CD8-positive, alpha-beta memory T cell (primary cell): ENCODE measurements at regions not wholly inside any gene's neighbourhood (a gene's known extent, or its start where the extent isn't known, plus 50 kb on each side); places are given as distances from the start of the nearest gene placed in this dataset.

Source experiments
- CTCF ChIA-PET: fragments of 350-600 bp; sonication (Branson Sonifier 250); formaldehyde crosslinking; loops from one replicate; lab custom pipeline; 2021; ENCODE audit warnings: antibody characterized with exemption; lab: Charles Lee
- POLR2A ChIA-PET: fragments of 350-600 bp; sonication (Branson Sonifier 250); formaldehyde crosslinking; loops from one replicate; lab custom pipeline; 2021; ENCODE audit warnings: antibody characterized with exemption; lab: Charles Lee
- DNase-seq, 5 donors: peaks; one replicate each; pipeline versions ENCODE4 v3.0.0 to v3.0.0-alpha.2; 2020 to 2022; ENCODE audit warnings: mixed read lengths in 1 of 5
- H3K27ac ChIP-seq: one replicate; pipeline ENCODE4 v1.7.0; 2013; ENCODE audit warnings: low read depth, mild to moderate bottlenecking, low read length, moderate library complexity
- H3K27me3 ChIP-seq: 2 replicates; pipeline ENCODE4 v1.7.0; 2013; ENCODE audit warnings: low read length, mild to moderate bottlenecking; ENCODE audit not compliant: insufficient read depth, poor library complexity, severe bottlenecking
- H3K36me3 ChIP-seq: 2 replicates; pipeline ENCODE4 v1.7.0; 2013; ENCODE audit warnings: mild to moderate bottlenecking, low read length, moderate library complexity; ENCODE audit not compliant: insufficient read depth
- H3K4me1 ChIP-seq: 2 replicates; pipeline ENCODE4 v1.7.0; 2013; ENCODE audit warnings: mild to moderate bottlenecking, low read length, moderate library complexity; ENCODE audit not compliant: insufficient read depth
- H3K4me3 ChIP-seq: 2 replicates; pipeline ENCODE4 v1.7.0; 2013; ENCODE audit warnings: mild to moderate bottlenecking, low read length
- H3K9me3 ChIP-seq: 2 replicates; pipeline ENCODE4 v1.7.0; 2013; ENCODE audit warnings: mild to moderate bottlenecking, low read length
- H3K27ac Mint-ChIP-seq, 8 donors: one replicate each; pipeline ENCODE4 v1.8.0; 2020 to 2021; ENCODE audit warnings: mixed read lengths in 8 of 8, mild to moderate bottlenecking in 6 of 8, inconsistent platforms in 3 of 8, moderate library complexity in 3 of 8
- H3K27me3 Mint-ChIP-seq, 2 donors: one replicate each; pipeline ENCODE4 v1.8.0; 2020 to 2021; ENCODE audit warnings: mixed read lengths in 2 of 2, mild to moderate bottlenecking in 1 of 2, moderate library complexity in 1 of 2
- H3K36me3 Mint-ChIP-seq, 3 donors: one replicate each; pipeline ENCODE4 v1.8.0; 2020 to 2021; ENCODE audit warnings: mixed read lengths in 3 of 3, inconsistent platforms in 1 of 3, mild to moderate bottlenecking in 1 of 3
- H3K4me1 Mint-ChIP-seq, 3 donors: one replicate each; pipeline ENCODE4 v1.8.0; 2020 to 2021; ENCODE audit warnings: mixed read lengths in 3 of 3, inconsistent platforms in 1 of 3, mild to moderate bottlenecking in 1 of 3
- H3K4me3 Mint-ChIP-seq, 7 donors: one replicate each; pipeline ENCODE4 v1.8.0; 2020 to 2021; ENCODE audit warnings: mixed read lengths in 7 of 7, mild to moderate bottlenecking in 6 of 7, moderate library complexity in 4 of 7, inconsistent platforms in 2 of 7
- H3K9me3 Mint-ChIP-seq, 5 donors: one replicate each; pipeline ENCODE4 v1.8.0; 2020 to 2022; ENCODE audit warnings: mixed read lengths in 5 of 5, mild to moderate bottlenecking in 3 of 5, moderate library complexity in 2 of 5, inconsistent platforms in 1 of 5

GRCh38 chr16:51867386-51868065 lies 679.4 kb downstream of the TOX3 start:
- no peaks in the 10 kb centered on the region for H3K4me1 Mint-ChIP-seq

GRCh38 chr16:51864575-51864974 lies 682.4 kb downstream of the TOX3 start:
- Mint-ChIP-seq H3K4me3 (no peak overlapping the region), H3K27me3 (no peaks in the 10 kb centered on the region), H3K36me3 (no peaks in the 10 kb centered on the region), H3K27ac (no peak overlapping the region), H3K4me1 (no peaks in the 10 kb centered on the region), H3K9me3 (peaks cover 0 to 15% (median 3%) of the 10 kb centered on the region in 5 donors)
- Histone ChIP-seq H3K27me3 (no peaks in the 10 kb centered on the region), H3K27ac (no peak overlapping the region), H3K4me1 (no peaks in the 10 kb centered on the region), H3K36me3 (no peaks in the 10 kb centered on the region), H3K4me3 (no peak overlapping the region), H3K9me3 (no peaks in the 10 kb centered on the region)
- no peak for DNase-seq
- ChIA-PET POLR2A (no interaction called here), CTCF (no interaction called here)

More at GRCh38 chr16:51867386-51868065, 679.4 kb downstream of the TOX3 start:
- no peaks in the 10 kb centered on the region for H3K27me3 ChIP-seq
- H3K27ac Mint-ChIP-seq, result no peak overlapping the region
- ChIA-PET CTCF (no interaction called here), POLR2A (no interaction called here)
- H3K36me3 ChIP-seq, result no peaks in the 10 kb centered on the region
- no peaks in the 10 kb centered on the region for H3K27me3 Mint-ChIP-seq
- no peak overlapping the region for H3K4me3 Mint-ChIP-seq
- H3K27ac ChIP-seq, result no peak overlapping the region
- no peaks in the 10 kb centered on the region for H3K36me3 Mint-ChIP-seq
- no peaks in the 10 kb centered on the region for H3K9me3 ChIP-seq
- no peaks in the 10 kb centered on the region for H3K4me1 ChIP-seq
- DNase-seq, result no peak
- peaks cover 0 to 18% (median 6%) of the 10 kb centered on the region in 5 donors for H3K9me3 Mint-ChIP-seq
- no peak overlapping the region for H3K4me3 ChIP-seq

GRCh38 chr16:51854401-51854951 lies 692.5 kb downstream of the TOX3 start:
- H3K4me3 Mint-ChIP-seq, result no peak overlapping the region
- H3K36me3 ChIP-seq, result no peaks in the 10 kb centered on the region
- peaks cover 5 to 15% (median 8%) of the 10 kb centered on the region in 5 donors for H3K9me3 Mint-ChIP-seq
- no peaks in the 10 kb centered on the region for H3K4me1 ChIP-seq
- no peak for DNase-seq
- POLR2A ChIA-PET, result no interaction called here
- no peaks in the 10 kb centered on the region for H3K9me3 ChIP-seq
- no peaks in the 10 kb centered on the region for H3K4me1 Mint-ChIP-seq
- no peaks in the 10 kb centered on the region for H3K27me3 ChIP-seq
- CTCF ChIA-PET, result no interaction called here
- no peak overlapping the region for H3K27ac ChIP-seq
- no peak overlapping the region for H3K4me3 ChIP-seq
- H3K27me3 Mint-ChIP-seq, result no peaks in the 10 kb centered on the region
- H3K27ac Mint-ChIP-seq, result no peak overlapping the region
- no peaks in the 10 kb centered on the region for H3K36me3 Mint-ChIP-seq

- no peak for DNase-seq
- Histone ChIP-seq H3K27me3 (no peaks in the 10 kb centered on the region), H3K9me3 (no peaks in the 10 kb centered on the region), H3K4me3 (no peak overlapping the region), H3K4me1 (no peaks in the 10 kb centered on the region), H3K27ac (no peak overlapping the region), H3K36me3 (no peaks in the 10 kb centered on the region)
- Mint-ChIP-seq H3K4me1 (no peaks in the 10 kb centered on the region), H3K36me3 (no peaks in the 10 kb centered on the region), H3K4me3 (no peak overlapping the region), H3K27ac (no peak overlapping the region), H3K9me3 (peaks cover 4 to 15% (median 9%) of the 10 kb centered on the region in 5 donors), H3K27me3 (no peaks in the 10 kb centered on the region)
- ChIA-PET CTCF (no interaction called here), POLR2A (no interaction called here)
Observed at GRCh38 chr16:51853586-51853985, 693.4 kb downstream of the TOX3 start.

- no peaks in the 10 kb centered on the region for H3K36me3 Mint-ChIP-seq
- ChIA-PET POLR2A (interaction anchor here (0.5 kb wide), 1 partner anchor 1697 kb away, joined by 3 read pairs; no protein-coding TSS in a partner anchor), CTCF (no interaction called here)
- Histone ChIP-seq H3K27me3 (no peaks in the 10 kb centered on the region), H3K36me3 (no peaks in the 10 kb centered on the region), H3K27ac (no peak overlapping the region), H3K4me3 (no peak overlapping the region), H3K9me3 (no peaks in the 10 kb centered on the region), H3K4me1 (no peaks in the 10 kb centered on the region)
- H3K4me1 Mint-ChIP-seq, result no peaks in the 10 kb centered on the region
- no peak for DNase-seq
- H3K9me3 Mint-ChIP-seq, result peaks cover 4 to 15% (median 9%) of the 10 kb centered on the region in 5 donors
- H3K27me3 Mint-ChIP-seq, result no peaks in the 10 kb centered on the region
- no peak overlapping the region for H3K27ac Mint-ChIP-seq
- no peak overlapping the region for H3K4me3 Mint-ChIP-seq
Observed at GRCh38 chr16:51852892-51853291, 694.1 kb downstream of the TOX3 start.

- Mint-ChIP-seq H3K4me1 (no peaks in the 10 kb centered on the region), H3K27me3 (no peaks in the 10 kb centered on the region), H3K36me3 (no peaks in the 10 kb centered on the region), H3K9me3 (peaks cover 4 to 15% (median 9%) of the 10 kb centered on the region in 5 donors), H3K4me3 (no peak overlapping the region), H3K27ac (no peak overlapping the region)
- no peak for DNase-seq
- Histone ChIP-seq H3K4me3 (no peak overlapping the region), H3K36me3 (no peaks in the 10 kb centered on the region), H3K27me3 (no peaks in the 10 kb centered on the region), H3K4me1 (no peaks in the 10 kb centered on the region), H3K9me3 (no peaks in the 10 kb centered on the region), H3K27ac (no peak overlapping the region)
- ChIA-PET POLR2A (no interaction called here), CTCF (no interaction called here)
Observed at GRCh38 chr16:51851111-51851510, 695.8 kb downstream of the TOX3 start.

- ChIA-PET POLR2A (no interaction called here), CTCF (no interaction called here)
- no peak overlapping the region for H3K4me3 Mint-ChIP-seq
- no peak overlapping the region for H3K4me3 ChIP-seq
- H3K27ac Mint-ChIP-seq, result no peak overlapping the region
- no peak overlapping the region for H3K27ac ChIP-seq
- H3K27me3 Mint-ChIP-seq, result no peaks in the 10 kb centered on the region
- H3K9me3 Mint-ChIP-seq, result peaks cover 4 to 15% (median 8%) of the 10 kb centered on the region in 5 donors
- H3K4me1 Mint-ChIP-seq, result no peaks in the 10 kb centered on the region
- no peaks in the 10 kb centered on the region for H3K36me3 ChIP-seq
- no peaks in the 10 kb centered on the region for H3K9me3 ChIP-seq
- no peak for DNase-seq
- H3K4me1 ChIP-seq, result no peaks in the 10 kb centered on the region
- no peaks in the 10 kb centered on the region for H3K27me3 ChIP-seq
- no peaks in the 10 kb centered on the region for H3K36me3 Mint-ChIP-seq
Observed at GRCh38 chr16:51849715-51850114, 697.2 kb downstream of the TOX3 start.

GRCh38 chr16:51845586-51846305 lies 694.7 kb upstream of the SALL1 start:
- H3K36me3 Mint-ChIP-seq, result no peaks in the 10 kb centered on the region
- H3K27me3 Mint-ChIP-seq, result no peaks in the 10 kb centered on the region
- H3K27ac Mint-ChIP-seq, result no peak overlapping the region
- no peaks in the 10 kb centered on the region for H3K4me1 Mint-ChIP-seq
- Histone ChIP-seq H3K9me3 (no peaks in the 10 kb centered on the region), H3K27ac (no peak overlapping the region), H3K27me3 (no peaks in the 10 kb centered on the region), H3K36me3 (no peaks in the 10 kb centered on the region), H3K4me1 (no peaks in the 10 kb centered on the region), H3K4me3 (no peak overlapping the region)
- ChIA-PET POLR2A (no interaction called here), CTCF (no interaction called here)
- no peak overlapping the region for H3K4me3 Mint-ChIP-seq
- H3K9me3 Mint-ChIP-seq, result peaks cover 3 to 9% (median 6%) of the 10 kb centered on the region in 5 donors
- DNase-seq, result no peak
